Liver (tissue), 8 donors: ENCODE measurements at regions not wholly inside any gene's neighbourhood (a gene's known extent, or its start where the extent isn't known, plus 50 kb on each side); places are given as distances from the start of the nearest gene placed in this dataset.

Experiments used
- DNase-seq: peaks from one replicate; pipeline ENCODE4 v3.0.0-alpha.2; 2017; ENCODE audit warnings: low spot score
- H3K27ac ChIP-seq, 2 donors: one replicate each; pipeline ENCODE4 v1.7.0; 2013; ENCODE audit warnings: inconsistent platforms in 2 of 2, low read length in 2 of 2, control low read depth in 1 of 2, low read depth in 1 of 2, mild to moderate bottlenecking in 1 of 2
- H3K27me3 ChIP-seq, 4 donors: one replicate each; pipeline versions ENCODE4 v1.6.1 to v1.7.0; 2013; ENCODE audit warnings: low read length in 3 of 4, inconsistent platforms in 1 of 4, mild to moderate bottlenecking in 1 of 4, moderate library complexity in 1 of 4; ENCODE audit not compliant: control insufficient read depth in 4 of 4, insufficient read depth in 4 of 4
- H3K36me3 ChIP-seq, 4 donors: one replicate each; pipeline versions ENCODE4 v1.6.1 to v1.7.0; 2013; ENCODE audit warnings: low read length in 3 of 4, mild to moderate bottlenecking in 3 of 4, low read depth in 1 of 4, moderate library complexity in 1 of 4; ENCODE audit not compliant: control insufficient read depth in 4 of 4, insufficient read depth in 3 of 4
- H3K4me1 ChIP-seq, 4 donors: one replicate each; pipeline versions ENCODE4 v1.6.1 to v1.7.0; 2013; ENCODE audit warnings: low read length in 3 of 4, mild to moderate bottlenecking in 3 of 4, moderate library complexity in 1 of 4; ENCODE audit not compliant: control insufficient read depth in 4 of 4, insufficient read depth in 4 of 4
- H3K4me3 ChIP-seq, 3 donors: one replicate each; pipeline versions ENCODE4 v1.6.1 to v1.7.0; 2013; ENCODE audit warnings: low read length in 3 of 3, control low read depth in 1 of 3, low read depth in 1 of 3, mild to moderate bottlenecking in 1 of 3
- H3K9ac ChIP-seq, 2 donors: one replicate each; pipeline ENCODE4 v1.7.0; 2013; ENCODE audit warnings: low read length in 2 of 2, mild to moderate bottlenecking in 2 of 2, moderate library complexity in 2 of 2, control low read depth in 1 of 2, low read depth in 1 of 2
- H3K9me3 ChIP-seq, 4 donors: one replicate each; pipeline versions ENCODE4 v1.6.1 to v1.7.0; 2013; ENCODE audit warnings: low read length in 3 of 4; ENCODE audit not compliant: control insufficient read depth in 4 of 4
- EGR1 ChIP-seq, 2 donors: IDR thresholded peaks; 2 replicates each; pipeline ENCODE4 v1.6.1; 2016 to 2018; ENCODE audit warnings: antibody characterized with exemption in 2 of 2, low read depth in 2 of 2
- FOXA1 ChIP-seq: IDR thresholded peaks from 2 replicates; pipeline ENCODE4 v1.6.1; 2016; ENCODE audit warnings: antibody characterized with exemption
- FOXA2 ChIP-seq: IDR thresholded peaks from 2 replicates; pipeline ENCODE4 v1.6.1; 2016; ENCODE audit warnings: antibody characterized with exemption
- GABPA ChIP-seq, 2 donors: IDR thresholded peaks in 1 of 2; conservative IDR thresholded peaks in 1 of 2; 2 replicates each; pipeline ENCODE4 v1.6.1; 2016; ENCODE audit warnings: antibody characterized with exemption in 2 of 2, mild to moderate bottlenecking in 1 of 2, moderate library complexity in 1 of 2
- HNF4A ChIP-seq, 2 donors: conservative IDR thresholded peaks; 2 replicates each; pipeline ENCODE4 v1.6.1; 2016; ENCODE audit warnings: antibody characterized with exemption in 2 of 2, mild to moderate bottlenecking in 2 of 2
- HNF4G ChIP-seq: IDR thresholded peaks from 2 replicates; pipeline ENCODE4 v1.6.1; 2016; ENCODE audit warnings: antibody characterized with exemption
- JUND ChIP-seq, 2 donors: IDR thresholded peaks; 2 replicates each; pipeline ENCODE4 v1.6.1; 2016; ENCODE audit warnings: antibody characterized with exemption in 2 of 2
- NR2F2 ChIP-seq: IDR thresholded peaks from 2 replicates; pipeline ENCODE4 v1.6.1; 2016; ENCODE audit warnings: antibody characterized with exemption
- RXRA ChIP-seq, 2 donors: IDR thresholded peaks; 2 replicates each; pipeline ENCODE4 v1.6.1; 2017 to 2018; ENCODE audit warnings: antibody characterized with exemption in 2 of 2, mild to moderate bottlenecking in 1 of 2
- TAF1 ChIP-seq: conservative IDR thresholded peaks from 2 replicates; pipeline ENCODE4 v1.6.1; 2016; ENCODE audit warnings: antibody characterized with exemption, mild to moderate bottlenecking
- YY1 ChIP-seq: IDR thresholded peaks from 2 replicates; pipeline ENCODE4 v1.6.1; 2016; ENCODE audit warnings: antibody characterized with exemption, mild to moderate bottlenecking
- WGBS: extraction: QIAGEN DNeasy Blood & Tissue Kit; methylation state at CpG from one replicate; pipeline ENCODE4 v1.1.7; 2013; 5-methylcytosine and 5-hydroxymethylcytosine counted together
- TF ChIP-seq, protein P1 (sequence below): IDR thresholded peaks from 2 replicates; pipeline ENCODE4 v1.6.1; 2016; ENCODE audit warnings: antibody characterized with exemption
- TF ChIP-seq, protein P2 (sequence below): IDR thresholded peaks from 2 replicates; pipeline ENCODE4 v1.6.1; 2016; ENCODE audit warnings: antibody characterized with exemption
- TF ChIP-seq, protein P3 (sequence below): fragments of 150-350 bp; IDR thresholded peaks from 2 replicates; pipeline ENCODE4 v1.5.1; 2017; ENCODE audit warnings: improper control_type of control experiment, low read depth, low read length; ENCODE audit not compliant: missing input control
- TF ChIP-seq, protein P4 (sequence below): IDR thresholded peaks from 2 replicates; pipeline ENCODE4 v1.6.1; 2016; ENCODE audit warnings: antibody characterized with exemption, mild to moderate bottlenecking
- donor health status: healthy.
- donor health status: healthy.
- donor health status: healthy.
- donor health status: healthy.
- donor health status: healthy.

DNA sequence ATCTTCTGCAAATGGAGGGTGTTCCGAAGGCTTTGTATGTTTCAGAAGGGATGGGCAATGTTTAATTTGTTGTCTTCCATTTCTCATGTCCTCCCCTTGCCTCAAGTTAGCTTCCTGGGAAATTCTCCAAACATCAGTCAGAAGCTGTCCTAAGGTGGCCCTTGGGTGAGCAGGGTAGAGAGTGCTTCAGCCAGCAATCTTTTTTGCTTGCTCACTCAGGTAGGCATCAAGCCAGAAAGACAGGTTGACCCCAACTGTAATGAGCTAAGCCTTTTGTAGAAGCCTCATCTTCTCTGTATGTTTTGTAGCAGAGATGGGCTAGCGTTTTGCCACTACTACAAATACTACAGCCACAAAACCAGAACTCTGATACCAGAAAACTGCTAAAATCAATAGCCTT, 321.5 kb upstream of the FAM78B start:
- no peaks in the 10 kb centered on the region for H3K4me1 ChIP-seq
- H3K27ac ChIP-seq, result no peak overlapping the region
- WGBS, result 83% methylated on average over 2 of the region's 2 CpGs
- TF ChIP-seq, protein P1, sequence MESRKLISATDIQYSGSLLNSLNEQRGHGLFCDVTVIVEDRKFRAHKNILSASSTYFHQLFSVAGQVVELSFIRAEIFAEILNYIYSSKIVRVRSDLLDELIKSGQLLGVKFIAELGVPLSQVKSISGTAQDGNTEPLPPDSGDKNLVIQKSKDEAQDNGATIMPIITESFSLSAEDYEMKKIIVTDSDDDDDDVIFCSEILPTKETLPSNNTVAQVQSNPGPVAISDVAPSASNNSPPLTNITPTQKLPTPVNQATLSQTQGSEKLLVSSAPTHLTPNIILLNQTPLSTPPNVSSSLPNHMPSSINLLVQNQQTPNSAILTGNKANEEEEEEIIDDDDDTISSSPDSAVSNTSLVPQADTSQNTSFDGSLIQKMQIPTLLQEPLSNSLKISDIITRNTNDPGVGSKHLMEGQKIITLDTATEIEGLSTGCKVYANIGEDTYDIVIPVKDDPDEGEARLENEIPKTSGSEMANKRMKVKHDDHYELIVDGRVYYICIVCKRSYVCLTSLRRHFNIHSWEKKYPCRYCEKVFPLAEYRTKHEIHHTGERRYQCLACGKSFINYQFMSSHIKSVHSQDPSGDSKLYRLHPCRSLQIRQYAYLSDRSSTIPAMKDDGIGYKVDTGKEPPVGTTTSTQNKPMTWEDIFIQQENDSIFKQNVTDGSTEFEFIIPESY, result no peak
- no peak for TF ChIP-seq RXRA (IDR thresholded peaks at IDR 0.05)
- TF ChIP-seq NR2F2, result no peak
- TF ChIP-seq HNF4A (conservative IDR thresholded peaks at IDR 0.05), result no peak
- TF ChIP-seq JUND (IDR thresholded peaks at IDR 0.05), result no peak
- no peak for TF ChIP-seq YY1
- no peak for TF ChIP-seq EGR1 (IDR thresholded peaks at IDR 0.05; ENCODE audit: low read depth in 2 of 2)
- no peak for TF ChIP-seq HNF4G
- TF ChIP-seq FOXA2, result no peak
- H3K27me3 ChIP-seq, result no peaks in the 10 kb centered on the region
- DNase-seq, result no peak
- H3K4me3 ChIP-seq, result no peak overlapping the region
- no peak overlapping the region for H3K9ac ChIP-seq
- H3K36me3 ChIP-seq, result no peaks in the 10 kb centered on the region
- no peaks in the 10 kb centered on the region for H3K9me3 ChIP-seq

DNA sequence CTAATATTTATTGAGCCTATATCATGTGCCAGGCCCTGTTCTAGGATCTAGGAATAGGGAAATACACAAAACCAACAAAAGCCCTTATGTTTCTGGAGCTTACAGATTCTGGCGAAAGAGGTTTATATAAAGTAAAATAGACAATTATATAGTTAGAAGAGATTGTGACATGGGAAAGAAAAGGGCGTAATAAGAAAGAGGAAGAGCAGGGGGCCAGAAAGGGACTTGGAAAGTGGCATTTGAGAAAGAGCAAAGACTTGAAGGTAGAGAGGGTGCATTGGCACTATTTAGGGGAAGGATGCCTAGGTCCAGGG, 322.5 kb upstream of the FAM78B start:
- H3K9me3 ChIP-seq, result no peaks in the 10 kb centered on the region
- H3K36me3 ChIP-seq, result no peaks in the 10 kb centered on the region
- H3K4me1 ChIP-seq, result no peaks in the 10 kb centered on the region
- H3K9ac ChIP-seq, result peak overlapping the region in 1 of 2 donors; percentile 66
- TF ChIP-seq FOXA1, result no peak
- no peak for TF ChIP-seq TAF1
- no peak for TF ChIP-seq FOXA2
- no peak for TF ChIP-seq RXRA (IDR thresholded peaks at IDR 0.05)
- TF ChIP-seq, protein P2, sequence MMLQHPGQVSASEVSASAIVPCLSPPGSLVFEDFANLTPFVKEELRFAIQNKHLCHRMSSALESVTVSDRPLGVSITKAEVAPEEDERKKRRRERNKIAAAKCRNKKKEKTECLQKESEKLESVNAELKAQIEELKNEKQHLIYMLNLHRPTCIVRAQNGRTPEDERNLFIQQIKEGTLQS, result no peak
- no peak for TF ChIP-seq HNF4A (conservative IDR thresholded peaks at IDR 0.05)
- TF ChIP-seq JUND (IDR thresholded peaks at IDR 0.05), result no peak
- TF ChIP-seq GABPA (IDR thresholded peaks at IDR 0.05 in 1 of 2, conservative IDR thresholded peaks at IDR 0.05 in 1 of 2), result no peak
- TF ChIP-seq, protein P3, sequence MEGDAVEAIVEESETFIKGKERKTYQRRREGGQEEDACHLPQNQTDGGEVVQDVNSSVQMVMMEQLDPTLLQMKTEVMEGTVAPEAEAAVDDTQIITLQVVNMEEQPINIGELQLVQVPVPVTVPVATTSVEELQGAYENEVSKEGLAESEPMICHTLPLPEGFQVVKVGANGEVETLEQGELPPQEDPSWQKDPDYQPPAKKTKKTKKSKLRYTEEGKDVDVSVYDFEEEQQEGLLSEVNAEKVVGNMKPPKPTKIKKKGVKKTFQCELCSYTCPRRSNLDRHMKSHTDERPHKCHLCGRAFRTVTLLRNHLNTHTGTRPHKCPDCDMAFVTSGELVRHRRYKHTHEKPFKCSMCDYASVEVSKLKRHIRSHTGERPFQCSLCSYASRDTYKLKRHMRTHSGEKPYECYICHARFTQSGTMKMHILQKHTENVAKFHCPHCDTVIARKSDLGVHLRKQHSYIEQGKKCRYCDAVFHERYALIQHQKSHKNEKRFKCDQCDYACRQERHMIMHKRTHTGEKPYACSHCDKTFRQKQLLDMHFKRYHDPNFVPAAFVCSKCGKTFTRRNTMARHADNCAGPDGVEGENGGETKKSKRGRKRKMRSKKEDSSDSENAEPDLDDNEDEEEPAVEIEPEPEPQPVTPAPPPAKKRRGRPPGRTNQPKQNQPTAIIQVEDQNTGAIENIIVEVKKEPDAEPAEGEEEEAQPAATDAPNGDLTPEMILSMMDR, result no peak
- TF ChIP-seq, protein P4, sequence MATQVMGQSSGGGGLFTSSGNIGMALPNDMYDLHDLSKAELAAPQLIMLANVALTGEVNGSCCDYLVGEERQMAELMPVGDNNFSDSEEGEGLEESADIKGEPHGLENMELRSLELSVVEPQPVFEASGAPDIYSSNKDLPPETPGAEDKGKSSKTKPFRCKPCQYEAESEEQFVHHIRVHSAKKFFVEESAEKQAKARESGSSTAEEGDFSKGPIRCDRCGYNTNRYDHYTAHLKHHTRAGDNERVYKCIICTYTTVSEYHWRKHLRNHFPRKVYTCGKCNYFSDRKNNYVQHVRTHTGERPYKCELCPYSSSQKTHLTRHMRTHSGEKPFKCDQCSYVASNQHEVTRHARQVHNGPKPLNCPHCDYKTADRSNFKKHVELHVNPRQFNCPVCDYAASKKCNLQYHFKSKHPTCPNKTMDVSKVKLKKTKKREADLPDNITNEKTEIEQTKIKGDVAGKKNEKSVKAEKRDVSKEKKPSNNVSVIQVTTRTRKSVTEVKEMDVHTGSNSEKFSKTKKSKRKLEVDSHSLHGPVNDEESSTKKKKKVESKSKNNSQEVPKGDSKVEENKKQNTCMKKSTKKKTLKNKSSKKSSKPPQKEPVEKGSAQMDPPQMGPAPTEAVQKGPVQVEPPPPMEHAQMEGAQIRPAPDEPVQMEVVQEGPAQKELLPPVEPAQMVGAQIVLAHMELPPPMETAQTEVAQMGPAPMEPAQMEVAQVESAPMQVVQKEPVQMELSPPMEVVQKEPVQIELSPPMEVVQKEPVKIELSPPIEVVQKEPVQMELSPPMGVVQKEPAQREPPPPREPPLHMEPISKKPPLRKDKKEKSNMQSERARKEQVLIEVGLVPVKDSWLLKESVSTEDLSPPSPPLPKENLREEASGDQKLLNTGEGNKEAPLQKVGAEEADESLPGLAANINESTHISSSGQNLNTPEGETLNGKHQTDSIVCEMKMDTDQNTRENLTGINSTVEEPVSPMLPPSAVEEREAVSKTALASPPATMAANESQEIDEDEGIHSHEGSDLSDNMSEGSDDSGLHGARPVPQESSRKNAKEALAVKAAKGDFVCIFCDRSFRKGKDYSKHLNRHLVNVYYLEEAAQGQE, result no peak
- TF ChIP-seq YY1, result no peak
- TF ChIP-seq, protein P1, result no peak
- peak overlapping the region; percentile 74 to 76 for H3K27ac ChIP-seq
- H3K4me3 ChIP-seq, result peak overlapping the region in 2 of 3 donors; percentile 49 to 55
- no peak for DNase-seq
- H3K27me3 ChIP-seq, result no peaks in the 10 kb centered on the region
- WGBS, result 87% methylated on average over 2 of the region's 2 CpGs
